ENCODE measurements at regions not wholly inside any gene's neighbourhood (a gene's known extent, or its start where the extent isn't known, plus 50 kb on each side); places are given as distances from the start of the nearest gene placed in this dataset.
A peak's percentile ranks its signal among the peaks of the same experiment; 100 is the strongest.

DNA sequence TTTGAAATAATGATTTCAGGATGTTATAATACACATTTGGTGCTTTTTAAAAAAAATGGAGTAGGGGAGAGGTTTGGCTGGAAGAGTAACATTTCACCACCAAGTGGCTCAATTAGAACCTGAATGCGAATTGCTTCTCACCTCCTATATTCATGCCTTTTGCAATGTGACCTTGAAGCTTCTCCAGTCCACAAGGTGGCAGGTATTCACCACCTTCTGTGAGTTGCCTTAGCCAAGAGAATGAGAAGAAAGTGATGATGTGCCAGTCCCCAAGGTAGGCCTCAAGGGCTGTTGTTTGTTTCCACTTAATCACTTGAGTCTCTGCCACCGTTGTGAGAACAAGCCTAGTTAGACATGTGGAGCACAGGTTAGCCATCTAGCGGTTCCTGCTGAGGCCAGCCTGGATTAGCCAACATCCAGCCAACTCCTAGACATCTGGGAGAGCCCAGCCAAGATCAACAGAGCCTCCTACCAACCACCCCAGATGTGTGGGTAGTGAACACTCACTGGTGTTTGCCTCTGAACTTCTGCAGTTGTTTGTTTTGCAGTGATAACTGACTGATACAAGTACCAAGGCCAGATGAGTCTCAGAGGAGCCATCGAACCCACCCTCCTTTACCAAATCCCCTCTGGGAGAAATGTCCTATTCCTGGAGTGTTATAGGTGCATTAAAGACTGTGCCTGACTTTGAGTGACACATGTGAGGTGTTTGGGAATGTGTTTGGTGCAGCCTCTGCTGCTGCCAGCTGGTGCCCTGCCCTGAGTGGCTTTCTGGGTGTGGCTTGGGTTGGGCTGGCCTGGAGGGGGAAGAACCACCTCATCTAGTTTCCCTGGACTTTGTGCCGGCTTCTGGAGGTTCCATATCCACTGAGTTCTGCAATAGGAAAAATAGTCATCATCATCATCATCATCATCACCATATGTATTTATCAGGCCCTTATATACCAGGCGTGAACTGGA is 132.5 kb upstream of the RFLNA start:
- DNase-seq: no peak

GRCh38 chr12:124165695-124166094 is 129.2 kb upstream of the RFLNA start:
- DNase-seq: no peak

DNA sequence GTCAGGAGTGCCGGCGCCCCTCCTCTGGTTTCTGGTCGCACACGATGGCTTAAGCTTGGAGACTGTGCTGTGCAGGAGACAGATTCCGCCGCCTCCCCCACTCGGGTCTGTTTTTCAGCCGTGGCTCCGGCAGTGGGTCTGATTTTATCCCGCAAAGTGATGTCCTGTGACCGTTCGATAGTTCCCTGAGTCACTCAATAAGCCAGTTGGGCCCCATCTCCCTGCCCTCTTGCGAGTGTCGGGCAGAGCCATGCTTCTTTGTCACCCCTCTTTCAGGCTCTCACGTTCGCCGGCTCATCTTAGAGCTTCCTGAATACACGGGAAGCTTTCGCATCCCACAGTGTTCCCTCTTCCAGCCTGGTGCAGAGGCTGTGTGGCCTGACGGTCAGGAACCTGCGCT is 127.8 kb upstream of the RFLNA start:
- DNase-seq: no peak

DNA sequence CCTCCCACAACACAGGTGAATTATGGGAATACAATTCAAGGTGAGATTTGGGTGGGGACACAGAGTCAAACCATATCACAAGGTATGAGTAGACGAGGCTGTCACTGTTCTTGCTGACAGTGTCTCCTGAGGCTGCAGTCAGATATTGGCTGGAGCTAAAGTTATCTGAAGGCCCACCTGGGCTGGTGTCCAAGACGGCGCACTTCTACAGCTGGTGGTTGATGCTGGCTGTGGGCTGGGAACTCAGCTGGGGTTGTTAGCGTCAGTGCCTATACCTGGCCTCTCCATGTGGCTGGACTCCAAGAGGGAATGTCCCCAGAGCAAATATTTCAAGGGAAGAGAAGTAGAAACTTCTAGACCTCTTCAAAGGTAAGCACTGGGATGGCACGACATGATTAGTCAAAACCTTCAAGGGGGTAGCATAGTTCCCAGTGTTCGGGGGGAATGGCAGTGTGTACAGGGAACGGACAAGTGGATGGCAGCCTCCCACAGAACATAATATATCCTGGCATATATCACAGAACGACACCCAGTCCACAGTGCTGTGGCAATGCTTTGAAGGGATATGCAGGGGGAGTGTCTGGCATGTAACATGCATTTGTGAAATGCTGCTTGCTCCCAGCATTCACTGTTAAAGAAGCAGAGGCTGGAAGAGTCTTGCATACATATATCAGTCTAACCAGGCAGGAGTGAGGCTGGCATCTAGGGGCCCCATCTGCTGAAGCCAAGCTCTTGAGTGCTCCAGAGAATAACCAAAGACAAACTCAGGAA is 126.7 kb upstream of the RFLNA start:
- DNase-seq: peak in 1 of 2 experiments; percentile 19

- no peak for DNase-seq
These were observed 125.2 kb upstream of the RFLNA start for GRCh38 chr12:124169577-124170284.

GRCh38 chr12:124170760-124171159 is 124.1 kb upstream of the RFLNA start:
- DNase-seq: no peak

- DNase-seq: no peak
These were observed 123.5 kb upstream of the RFLNA start for GRCh38 chr12:124171231-124171979.

DNA sequence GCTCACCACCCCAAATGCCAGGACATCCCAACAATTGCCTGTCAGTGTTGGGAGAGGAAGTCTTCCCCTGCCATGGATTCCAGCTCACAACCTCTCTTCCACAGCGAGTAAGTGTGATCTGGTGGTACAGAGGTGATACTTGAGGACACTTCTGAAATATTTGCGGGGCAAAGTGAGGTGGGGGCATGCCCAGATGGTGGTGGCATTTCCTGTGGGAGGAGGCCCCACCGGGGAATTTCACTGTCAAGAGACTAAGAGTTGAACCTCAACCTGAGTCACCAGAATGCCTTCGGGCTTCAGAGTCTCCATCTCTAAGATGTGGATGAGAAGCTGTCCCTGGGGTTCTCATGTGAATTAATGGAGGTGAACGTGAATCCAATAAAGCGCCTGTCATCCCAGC is 122.3 kb upstream of the RFLNA start:
- no peak for DNase-seq

GRCh38 chr12:124173692-124174091 is 121.2 kb upstream of the RFLNA start:
- DNase-seq: no peak

DNA sequence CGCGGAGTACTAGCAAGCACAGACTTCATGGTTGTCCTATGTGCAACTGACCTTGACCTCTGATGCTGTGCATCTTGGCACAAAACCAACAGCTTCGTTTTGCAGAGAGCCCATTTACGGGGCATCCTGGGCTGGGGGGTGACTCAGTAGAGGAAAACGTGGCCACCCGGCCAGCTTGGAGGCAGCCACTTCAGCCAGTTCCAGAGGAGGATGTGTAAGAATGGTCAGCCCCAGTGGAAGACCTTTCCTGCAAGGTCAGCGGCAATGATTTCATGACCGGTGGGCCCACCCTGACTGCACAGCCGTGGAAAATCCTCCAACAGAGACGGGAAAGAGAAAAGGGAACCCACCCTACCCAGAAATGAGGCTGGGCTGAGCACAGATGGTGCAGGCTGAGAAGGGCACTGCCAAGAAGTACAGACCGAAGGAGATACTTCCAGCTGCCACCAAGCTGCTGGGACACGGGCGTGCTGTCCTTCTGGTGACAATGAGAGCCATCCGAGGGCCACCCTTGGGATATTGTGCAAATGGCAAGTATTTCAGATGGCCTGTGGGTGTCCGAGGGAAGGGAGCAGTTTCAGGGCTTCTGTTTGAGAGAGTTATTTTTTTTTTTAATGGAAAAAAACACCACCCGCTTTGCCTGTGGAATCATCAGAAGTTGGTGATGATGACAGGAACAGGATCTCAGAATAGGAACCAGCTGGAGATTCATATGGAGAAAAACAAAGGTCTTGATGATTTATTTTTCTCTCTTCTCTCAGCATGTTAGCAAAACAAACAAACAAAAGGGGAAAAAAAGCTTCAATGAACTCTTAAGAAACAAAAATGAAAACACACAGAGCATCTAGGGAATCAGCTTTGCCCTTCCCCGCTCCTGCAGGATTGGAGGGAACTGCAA is 120.2 kb upstream of the RFLNA start:
- peak in 1 of 2 experiments; percentile 54 for DNase-seq

- peak; percentile 55 to 85 for DNase-seq
These were observed 119.2 kb upstream of the RFLNA start for GRCh38 chr12:124175704-124176103.

- no peak for DNase-seq
These were observed 117.5 kb upstream of the RFLNA start for GRCh38 chr12:124177276-124177950.

GRCh38 chr12:124177951-124178316 is 117.0 kb upstream of the RFLNA start:
- DNase-seq: no peak

GRCh38 chr12:124179936-124180607 is 114.8 kb upstream of the RFLNA start:
- no peak for DNase-seq

GRCh38 chr12:124183172-124183571 is 111.7 kb upstream of the RFLNA start:
- DNase-seq: no peak

- no peak for DNase-seq
These were observed 110.4 kb upstream of the RFLNA start for GRCh38 chr12:124184456-124184855.

- DNase-seq: no peak
These were observed 108.8 kb upstream of the RFLNA start for GRCh38 chr12:124185971-124186686.

DNA sequence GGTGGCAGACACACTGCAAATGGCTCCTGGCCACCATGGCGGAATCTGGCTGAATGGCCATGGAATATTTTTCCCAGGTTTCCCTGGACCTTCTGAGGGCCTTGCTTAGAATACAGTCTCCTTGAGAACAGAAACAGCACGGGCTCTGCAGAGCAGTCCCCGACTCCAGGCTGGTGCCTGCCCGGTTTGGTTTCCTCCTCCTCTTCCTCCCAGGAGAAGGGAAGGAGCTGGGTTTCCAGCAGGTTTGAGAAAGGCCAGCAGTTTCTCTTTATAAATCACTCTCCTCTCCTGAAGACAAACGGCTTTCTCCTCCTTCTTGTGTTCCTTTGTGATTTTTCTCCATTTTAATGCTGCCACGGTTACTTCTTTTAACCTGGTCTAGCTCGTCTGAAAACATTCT is 106.8 kb upstream of the RFLNA start:
- DNase-seq: no peak

DNA sequence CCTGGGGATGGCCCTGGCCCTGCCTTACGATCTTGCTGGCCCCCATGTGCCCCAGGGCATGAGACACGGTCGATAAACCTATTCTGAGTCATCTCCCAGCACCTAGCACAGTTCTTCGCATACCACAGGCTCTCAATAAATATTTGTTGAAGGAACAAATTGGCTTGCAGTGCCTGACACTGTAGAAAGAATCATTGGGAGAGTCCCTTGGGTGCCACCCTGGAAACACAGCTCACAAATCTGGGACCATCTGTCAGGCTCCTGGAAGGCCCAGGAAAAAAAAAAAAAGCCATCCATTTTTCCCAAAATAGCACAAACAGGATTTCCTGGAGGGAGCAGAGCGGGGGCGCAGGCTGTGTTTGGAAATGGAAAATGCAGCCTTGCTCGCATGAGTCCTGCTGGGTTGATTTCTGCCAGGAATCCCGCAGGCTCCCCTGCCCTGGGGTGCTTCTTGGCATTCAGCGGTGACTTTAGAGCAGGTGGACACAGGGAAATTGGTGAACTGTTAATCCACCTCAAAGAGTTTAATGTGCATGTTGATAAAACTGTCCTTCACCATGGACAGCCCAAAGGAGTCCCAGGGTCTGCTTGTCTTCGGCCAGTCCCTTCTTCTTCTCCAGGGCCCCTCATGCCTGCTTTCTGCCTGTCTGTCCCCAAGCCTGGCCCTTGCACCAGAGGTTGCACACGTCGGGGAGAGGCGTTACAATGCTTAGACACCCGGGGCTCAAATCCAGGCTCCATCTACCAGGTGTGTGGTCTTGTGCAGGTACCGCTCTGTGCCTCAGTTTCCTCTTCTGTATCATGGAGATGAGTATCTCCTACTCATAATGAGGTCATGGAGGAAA is 106.1 kb upstream of the RFLNA start:
- peak; percentile 47 to 83 for DNase-seq
